Osteocyte (in vitro differentiated cells): ENCODE measurements at regions not wholly inside any gene's neighbourhood (a gene's known extent, or its start where the extent isn't known, plus 50 kb on each side); places are given as distances from the start of the nearest gene placed in this dataset.

Source experiments
- DNase-seq: peaks from one replicate; pipeline ENCODE4 v3.0.0; 2021; ENCODE audit warnings: mixed read lengths; ENCODE audit not compliant: unreplicated experiment; ENCODE audit errors: extremely low spot score
- H3K27ac Mint-ChIP-seq: one replicate; pipeline ENCODE4 v1.8.0; 2021; ENCODE audit warnings: mild to moderate bottlenecking, mixed read lengths; ENCODE audit not compliant: unreplicated experiment
- H3K27me3 Mint-ChIP-seq: one replicate; pipeline ENCODE4 v1.8.0; 2021; ENCODE audit warnings: mixed read lengths; ENCODE audit not compliant: unreplicated experiment
- H3K36me3 Mint-ChIP-seq: one replicate; pipeline ENCODE4 v1.8.0; 2021; ENCODE audit warnings: mixed read lengths; ENCODE audit not compliant: unreplicated experiment
- H3K4me1 Mint-ChIP-seq: one replicate; pipeline ENCODE4 v1.8.0; 2021; ENCODE audit warnings: mixed read lengths; ENCODE audit not compliant: unreplicated experiment
- H3K4me3 Mint-ChIP-seq: one replicate; pipeline ENCODE4 v1.8.0; 2021; ENCODE audit warnings: mild to moderate bottlenecking, moderate library complexity, mixed read lengths; ENCODE audit not compliant: unreplicated experiment
- H3K9me3 Mint-ChIP-seq: one replicate; pipeline ENCODE4 v1.8.0; 2021; ENCODE audit warnings: mixed read lengths; ENCODE audit not compliant: unreplicated experiment
- TF ChIP-seq, protein P1 (sequence below): fragments of 200-600 bp; sonication (generic); IDR thresholded peaks from 2 replicates; pipeline ENCODE4 v1.5.0; 2021; ENCODE audit warnings: antibody characterized with exemption, mild to moderate bottlenecking, moderate library complexity

- H3K4me3 Mint-ChIP-seq, result no peak overlapping the region
- no peaks in the 10 kb centered on the region for H3K36me3 Mint-ChIP-seq
- no peaks in the 10 kb centered on the region for H3K27me3 Mint-ChIP-seq
Measured at GRCh38 chr4:108270466-108271450, 102.0 kb upstream of the LEF1 start.

GRCh38 chr4:108264693-108265092 is 96.0 kb upstream of the LEF1 start:
- no peak overlapping the region for H3K4me3 Mint-ChIP-seq
- H3K27ac Mint-ChIP-seq, result no peak overlapping the region
- no peaks in the 10 kb centered on the region for H3K4me1 Mint-ChIP-seq
- no peaks in the 10 kb centered on the region for H3K36me3 Mint-ChIP-seq
- no peaks in the 10 kb centered on the region for H3K9me3 Mint-ChIP-seq
- TF ChIP-seq, protein P1, sequence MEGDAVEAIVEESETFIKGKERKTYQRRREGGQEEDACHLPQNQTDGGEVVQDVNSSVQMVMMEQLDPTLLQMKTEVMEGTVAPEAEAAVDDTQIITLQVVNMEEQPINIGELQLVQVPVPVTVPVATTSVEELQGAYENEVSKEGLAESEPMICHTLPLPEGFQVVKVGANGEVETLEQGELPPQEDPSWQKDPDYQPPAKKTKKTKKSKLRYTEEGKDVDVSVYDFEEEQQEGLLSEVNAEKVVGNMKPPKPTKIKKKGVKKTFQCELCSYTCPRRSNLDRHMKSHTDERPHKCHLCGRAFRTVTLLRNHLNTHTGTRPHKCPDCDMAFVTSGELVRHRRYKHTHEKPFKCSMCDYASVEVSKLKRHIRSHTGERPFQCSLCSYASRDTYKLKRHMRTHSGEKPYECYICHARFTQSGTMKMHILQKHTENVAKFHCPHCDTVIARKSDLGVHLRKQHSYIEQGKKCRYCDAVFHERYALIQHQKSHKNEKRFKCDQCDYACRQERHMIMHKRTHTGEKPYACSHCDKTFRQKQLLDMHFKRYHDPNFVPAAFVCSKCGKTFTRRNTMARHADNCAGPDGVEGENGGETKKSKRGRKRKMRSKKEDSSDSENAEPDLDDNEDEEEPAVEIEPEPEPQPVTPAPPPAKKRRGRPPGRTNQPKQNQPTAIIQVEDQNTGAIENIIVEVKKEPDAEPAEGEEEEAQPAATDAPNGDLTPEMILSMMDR, result no peak
- no peak for DNase-seq
- H3K27me3 Mint-ChIP-seq, result peaks cover 33% of the 10 kb centered on the region

More at GRCh38 chr4:108270466-108271450, 102.0 kb upstream of the LEF1 start:
- TF ChIP-seq, protein P1, result no peak
- H3K27ac Mint-ChIP-seq, result no peak overlapping the region
- no peak for DNase-seq
- H3K9me3 Mint-ChIP-seq, result no peaks in the 10 kb centered on the region
- peaks cover 10% of the 10 kb centered on the region for H3K4me1 Mint-ChIP-seq

- Mint-ChIP-seq H3K9me3 (no peaks in the 10 kb centered on the region), H3K4me1 (no peaks in the 10 kb centered on the region), H3K27me3 (peaks cover 41% of the 10 kb centered on the region), H3K4me3 (no peak overlapping the region), H3K27ac (no peak overlapping the region), H3K36me3 (no peaks in the 10 kb centered on the region)
- DNase-seq, result no peak
- TF ChIP-seq, protein P1, result no peak
Measured at GRCh38 chr4:108263057-108263456, 94.3 kb upstream of the LEF1 start.

GRCh38 chr4:108261026-108261425 is 92.3 kb upstream of the LEF1 start:
- TF ChIP-seq, protein P1, result no peak
- Mint-ChIP-seq H3K27ac (no peak overlapping the region), H3K36me3 (no peaks in the 10 kb centered on the region), H3K4me1 (no peaks in the 10 kb centered on the region), H3K9me3 (no peaks in the 10 kb centered on the region), H3K27me3 (peaks cover 47% of the 10 kb centered on the region), H3K4me3 (no peak overlapping the region)
- DNase-seq, result no peak

GRCh38 chr4:108256538-108256937 is 87.8 kb upstream of the LEF1 start:
- Mint-ChIP-seq H3K4me1 (no peaks in the 10 kb centered on the region), H3K36me3 (no peaks in the 10 kb centered on the region), H3K4me3 (no peak overlapping the region), H3K27me3 (peaks cover 44% of the 10 kb centered on the region), H3K9me3 (no peaks in the 10 kb centered on the region), H3K27ac (no peak overlapping the region)
- DNase-seq, result no peak
- TF ChIP-seq, protein P1, result no peak
